HG02970 (cell line): ENCODE measurements at regions not wholly inside any gene's neighbourhood (a gene's known extent, or its start where the extent isn't known, plus 50 kb on each side); places are given as distances from the start of the nearest gene placed in this dataset.

Experiments used
- ATAC-seq: cut with Tn5 transposase; IDR thresholded peaks from one replicate; pipeline ENCODE4 v1.9.1; 2021; ENCODE audit warnings: mild to moderate bottlenecking, moderate library complexity, moderate number of reproducible peaks; ENCODE audit not compliant: unreplicated experiment, low FRiP score

DNA sequence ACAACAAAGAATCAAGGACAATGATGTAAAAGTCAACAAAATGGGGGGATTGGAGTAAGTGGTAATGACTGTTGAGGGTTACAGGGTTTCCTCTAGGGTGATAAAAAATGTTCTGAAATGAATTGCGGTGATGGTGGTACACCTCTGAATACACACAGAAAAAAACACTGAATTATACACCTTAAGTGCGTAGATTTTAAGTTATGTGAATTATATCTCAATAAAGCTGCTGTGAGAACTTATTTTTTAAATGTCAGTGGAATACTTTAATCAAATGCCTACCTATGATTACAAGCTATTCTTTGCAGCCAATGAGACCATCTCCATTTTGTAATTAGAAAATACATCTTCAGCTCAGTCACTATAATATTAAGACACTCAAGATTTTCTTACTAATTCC is 53.5 kb downstream of the ZNF608 start:
- ATAC-seq, result no peak

DNA sequence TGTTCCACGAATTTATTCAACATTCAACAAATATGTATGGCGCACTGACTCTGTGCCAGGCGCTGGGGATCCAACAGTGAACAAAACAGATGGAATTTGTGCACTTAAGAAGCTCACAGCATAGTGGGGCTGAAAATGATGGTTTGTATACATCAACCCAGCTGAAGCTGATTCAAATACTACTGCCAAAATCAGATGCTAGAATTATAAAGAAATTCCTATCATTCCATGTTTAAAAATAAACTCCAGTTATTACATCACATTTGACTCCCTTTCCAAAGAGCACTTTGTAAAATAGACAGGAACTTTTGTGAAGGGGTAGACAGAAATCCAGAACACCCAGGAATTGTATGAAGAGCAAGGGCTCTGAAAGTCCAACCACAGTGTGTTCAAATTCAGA is 54.1 kb downstream of the ZNF608 start:
- ATAC-seq, result no peak

DNA sequence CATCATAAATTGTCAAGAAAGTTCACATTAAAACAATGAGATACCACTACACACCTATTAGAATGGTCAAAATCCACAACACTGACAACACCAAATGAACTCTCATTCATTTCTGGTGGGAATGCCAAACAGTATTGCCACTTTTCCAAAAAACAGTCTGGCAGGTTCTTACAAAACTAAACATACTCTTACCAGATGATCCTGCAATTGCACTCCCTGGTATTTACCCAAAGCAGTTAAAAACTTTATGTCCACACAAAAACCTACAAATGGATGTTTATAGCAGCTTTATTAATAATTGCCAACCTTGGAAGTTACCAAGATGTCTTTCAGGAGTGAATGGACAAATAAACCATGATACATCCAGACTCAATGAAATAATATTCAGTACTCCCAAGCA is 56.8 kb downstream of the ZNF608 start:
- no peak for ATAC-seq

DNA sequence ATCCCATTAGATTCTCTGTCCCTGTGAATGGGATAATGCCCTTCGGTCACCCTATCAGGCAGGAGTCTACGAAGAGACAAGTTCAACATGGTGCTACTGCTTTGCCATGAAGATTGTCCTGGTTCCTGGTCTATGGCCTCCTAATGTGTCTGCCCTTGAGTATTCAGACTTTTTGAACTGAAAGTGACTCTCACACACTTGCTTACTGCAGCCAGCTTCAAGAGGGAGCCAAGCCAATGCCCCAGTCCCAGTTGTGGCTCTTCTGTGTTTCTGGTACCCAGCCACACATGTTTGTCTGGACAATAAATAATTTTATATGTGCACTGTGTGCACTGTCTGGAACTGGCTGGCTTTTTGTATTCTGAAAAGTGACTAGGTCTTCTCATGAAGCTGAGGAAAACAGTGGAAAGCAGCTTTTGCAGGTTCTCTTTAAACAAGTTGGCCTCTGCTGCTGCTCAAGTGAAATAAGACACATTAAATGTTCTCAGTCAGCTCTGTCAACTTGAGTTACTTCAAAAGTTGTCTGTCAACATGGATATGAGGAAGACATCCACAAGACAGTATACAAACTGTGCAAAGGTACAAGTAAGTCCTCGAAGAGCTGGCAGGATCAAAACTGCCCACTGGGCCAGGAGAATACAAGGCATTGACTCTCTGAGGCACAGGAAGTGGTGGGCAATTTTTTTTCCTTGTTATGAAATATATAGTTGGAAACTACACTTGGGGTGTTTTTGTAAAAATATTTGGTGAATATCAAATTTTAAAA is 60.0 kb downstream of the ZNF608 start:
- no peak for ATAC-seq

DNA sequence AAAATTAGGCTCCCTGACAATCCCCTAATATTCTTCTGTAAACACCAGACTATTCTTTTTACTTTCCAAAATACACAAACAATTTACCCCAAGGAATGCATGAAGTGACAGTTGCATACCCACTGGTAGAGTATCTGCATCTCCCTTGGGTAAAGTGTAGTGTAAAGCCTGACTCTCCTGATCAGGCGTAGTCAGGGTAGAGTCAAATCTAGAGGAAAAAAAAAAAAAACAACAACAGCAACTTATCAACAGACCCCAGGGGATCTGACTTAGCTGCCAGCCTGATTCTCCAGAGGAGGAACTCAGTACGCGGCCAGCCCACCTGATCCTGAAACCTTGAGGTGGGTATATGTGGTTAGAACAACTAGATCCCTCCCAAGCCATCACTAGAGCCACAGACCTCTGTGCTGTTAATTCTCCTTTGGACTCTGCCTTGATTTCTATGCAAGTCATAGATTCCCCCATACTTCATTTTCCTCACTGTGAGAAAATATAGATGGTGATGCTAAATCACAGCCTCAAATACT is 61.0 kb downstream of the ZNF608 start:
- no peak for ATAC-seq

DNA sequence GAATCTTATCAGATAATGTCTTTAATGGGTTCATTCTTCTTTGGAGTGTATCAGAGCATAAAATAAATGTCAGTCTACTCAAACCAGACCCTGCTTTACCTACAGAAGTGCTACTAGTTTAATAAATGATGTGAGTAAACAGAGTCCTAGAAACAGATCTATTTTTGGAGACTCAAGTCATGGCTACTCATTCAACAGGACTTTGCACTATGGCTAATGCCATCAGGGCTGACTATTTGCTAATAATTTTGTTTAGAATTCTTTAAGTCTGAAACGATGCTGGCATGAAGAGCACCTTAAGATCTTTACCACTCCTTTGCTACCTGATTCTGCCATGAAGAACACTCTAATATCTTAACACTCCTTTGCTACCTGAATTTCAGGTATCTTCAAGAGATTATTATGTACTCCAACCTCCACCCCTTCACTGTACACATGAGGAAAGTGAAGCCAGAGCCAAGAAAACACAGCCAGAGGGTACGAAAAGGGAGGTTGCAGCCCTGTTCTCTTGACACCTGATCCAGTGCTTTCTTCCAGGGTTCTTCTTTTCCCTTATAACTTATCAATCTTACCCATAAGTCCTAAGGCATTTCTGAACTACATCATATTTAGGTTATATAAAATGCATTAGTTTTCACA is 62.4 kb downstream of the ZNF608 start:
- ATAC-seq, result no peak

DNA sequence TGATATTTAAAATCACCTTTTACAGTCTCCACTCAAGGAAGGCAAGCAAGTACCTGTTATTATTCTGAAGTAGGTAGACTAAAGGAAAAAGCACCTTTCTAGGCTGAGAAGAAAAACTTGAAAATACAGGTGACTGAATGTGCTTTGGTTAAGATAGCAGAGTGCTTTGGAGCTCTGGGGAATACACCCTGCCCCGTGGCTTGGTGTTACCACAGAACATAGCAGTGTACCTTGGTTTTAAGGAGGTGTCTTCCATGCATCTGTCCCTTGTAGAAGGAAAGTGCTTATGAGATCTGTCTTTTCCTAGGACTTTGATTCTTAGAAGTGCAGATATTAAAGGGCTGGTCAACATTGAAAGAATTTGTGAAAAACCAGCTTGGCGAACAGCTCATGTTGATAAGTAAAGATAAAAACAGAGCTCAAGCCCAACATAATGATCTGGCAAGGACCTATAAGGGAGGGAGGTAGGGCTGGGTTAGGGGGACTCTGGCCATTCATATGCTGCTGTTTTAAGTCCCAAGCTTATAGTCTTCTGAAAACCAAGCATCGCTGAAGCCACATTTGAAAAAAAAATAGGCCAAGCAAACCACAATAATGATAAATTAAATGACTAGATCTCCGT is 66.8 kb downstream of the ZNF608 start:
- no peak for ATAC-seq

DNA sequence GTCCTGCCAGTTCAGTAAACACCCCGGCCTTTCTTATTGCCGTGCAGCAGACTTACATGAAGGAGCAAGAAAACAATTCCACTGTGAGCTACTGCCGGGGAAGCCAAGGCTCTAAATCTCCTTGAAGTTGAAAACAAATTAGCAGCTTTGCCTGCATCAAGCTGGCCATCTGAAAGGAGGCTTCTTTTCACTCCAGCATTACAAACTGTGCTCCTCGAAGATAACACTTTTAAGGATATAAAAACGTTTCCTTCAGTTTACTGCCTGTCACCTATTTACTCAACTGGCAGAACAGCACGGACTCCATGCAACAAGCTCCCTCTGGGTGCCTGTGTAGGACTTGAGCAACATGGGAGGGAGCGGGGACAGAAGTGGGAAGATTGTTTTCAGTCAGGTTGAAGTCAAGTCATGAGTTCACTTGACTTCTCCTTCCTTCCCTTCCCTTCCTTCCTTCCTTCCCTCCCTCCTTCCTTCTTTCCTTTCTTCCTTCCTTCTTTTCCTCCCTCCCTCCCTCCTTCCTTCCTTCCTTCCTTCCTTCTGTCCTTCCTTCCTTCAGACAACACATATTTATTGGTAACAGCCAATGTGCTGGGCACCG is 67.4 kb downstream of the ZNF608 start:
- ATAC-seq, result no peak

DNA sequence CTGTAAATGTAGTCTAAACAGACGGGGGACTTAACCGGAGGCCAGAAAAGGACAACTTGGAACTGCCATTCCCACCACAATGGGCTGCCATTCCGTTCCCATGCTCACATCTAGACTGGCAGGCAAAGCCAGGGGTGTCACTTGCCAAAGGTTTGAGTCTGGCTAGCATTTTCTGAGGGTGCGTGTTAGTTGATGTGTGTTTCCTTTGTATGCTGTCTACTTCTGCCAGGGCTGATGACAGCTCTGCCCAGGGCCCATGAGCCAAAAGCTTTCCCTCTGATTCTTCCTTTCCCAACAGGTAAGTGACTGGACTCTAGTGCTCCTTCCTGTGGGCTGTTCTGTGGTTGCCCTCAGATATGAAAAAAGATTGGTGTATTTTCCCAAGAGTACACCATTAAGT is 68.0 kb downstream of the ZNF608 start:
- no peak for ATAC-seq

DNA sequence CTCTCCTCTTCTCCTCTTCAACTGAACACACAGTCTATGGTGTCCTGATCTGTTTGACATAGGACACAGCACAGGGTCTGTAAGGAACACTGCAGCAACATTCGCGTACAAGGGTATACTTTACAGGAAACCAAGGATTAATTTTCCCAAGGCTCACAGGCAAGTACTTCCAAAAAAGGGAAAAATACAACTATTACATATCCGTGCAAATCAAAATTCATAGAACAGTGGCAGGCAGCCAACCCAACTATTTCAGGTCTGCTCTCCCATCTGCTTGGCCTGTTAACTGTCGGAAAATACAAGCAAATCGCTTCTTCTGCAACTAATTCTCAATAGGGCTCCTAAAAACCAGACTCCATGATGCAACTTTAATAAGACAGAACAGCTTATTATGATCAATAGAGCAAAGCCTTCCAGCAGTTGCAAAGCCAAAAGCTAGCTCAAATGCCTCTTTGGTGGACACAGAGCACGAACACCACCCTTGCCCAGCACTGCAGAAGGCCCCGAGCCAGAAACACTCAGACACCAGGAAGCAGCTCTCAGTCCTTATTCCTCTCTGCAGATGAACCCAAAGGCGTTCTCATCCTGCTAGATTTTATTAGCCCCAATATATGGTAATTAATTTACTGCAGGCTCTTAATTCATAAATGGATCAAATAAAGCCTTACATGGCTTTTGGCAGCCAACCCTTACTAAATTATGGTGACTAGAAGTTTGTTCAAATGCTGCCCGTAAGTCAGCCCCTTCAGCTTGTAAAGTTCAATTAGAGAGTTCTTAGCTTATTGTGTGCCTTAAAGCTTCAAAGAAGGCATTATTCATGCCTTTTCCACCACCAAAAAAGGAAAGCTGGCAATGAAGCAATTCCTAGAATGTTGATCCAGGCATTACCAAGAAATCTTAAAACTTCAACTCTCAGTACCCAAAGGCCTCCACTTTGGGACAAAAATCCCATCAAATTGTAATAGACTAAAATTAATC is 68.8 kb downstream of the ZNF608 start:
- no peak for ATAC-seq

DNA sequence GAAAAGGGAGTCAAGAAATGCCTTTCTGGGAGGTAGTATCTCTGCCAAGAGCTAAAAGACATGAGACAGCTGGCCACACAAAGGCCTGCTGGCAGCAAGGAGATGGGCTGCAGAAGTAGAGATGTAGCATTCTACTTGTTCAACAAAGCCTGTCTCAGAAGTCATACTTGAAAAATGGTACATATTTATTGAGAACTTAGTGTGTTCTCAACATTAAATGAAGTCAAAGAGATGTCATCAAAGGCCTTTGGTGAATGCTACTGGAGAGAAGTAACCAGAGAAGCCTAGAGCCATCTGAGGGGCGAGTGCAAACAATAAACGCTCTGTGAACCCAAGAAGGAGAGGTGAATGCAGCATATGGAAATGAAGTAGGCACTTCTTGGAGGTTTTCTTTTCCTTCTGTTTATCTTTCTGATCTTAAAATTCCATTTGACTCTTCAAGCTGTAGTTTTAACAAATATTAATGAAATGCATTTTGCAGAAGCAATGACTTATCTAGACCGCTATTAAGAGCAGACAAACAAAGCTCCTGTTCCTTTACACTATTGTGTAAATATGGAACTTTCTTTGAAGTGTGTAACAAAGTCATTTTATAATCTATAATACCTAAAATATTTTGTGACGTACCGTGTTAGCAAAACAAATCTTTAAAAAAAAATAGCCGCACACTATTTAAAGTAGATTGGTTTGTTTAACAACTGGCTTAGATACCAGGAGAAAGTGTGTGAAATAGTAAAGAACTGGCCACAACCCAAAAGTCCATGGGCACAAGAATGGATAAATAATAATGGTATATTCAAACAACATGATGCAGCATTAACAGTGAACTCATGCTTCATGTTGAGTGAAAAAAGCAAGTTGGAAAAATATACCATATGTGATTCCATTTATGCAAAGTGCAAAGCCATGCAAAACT is 70.2 kb downstream of the ZNF608 start:
- ATAC-seq, result no peak

DNA sequence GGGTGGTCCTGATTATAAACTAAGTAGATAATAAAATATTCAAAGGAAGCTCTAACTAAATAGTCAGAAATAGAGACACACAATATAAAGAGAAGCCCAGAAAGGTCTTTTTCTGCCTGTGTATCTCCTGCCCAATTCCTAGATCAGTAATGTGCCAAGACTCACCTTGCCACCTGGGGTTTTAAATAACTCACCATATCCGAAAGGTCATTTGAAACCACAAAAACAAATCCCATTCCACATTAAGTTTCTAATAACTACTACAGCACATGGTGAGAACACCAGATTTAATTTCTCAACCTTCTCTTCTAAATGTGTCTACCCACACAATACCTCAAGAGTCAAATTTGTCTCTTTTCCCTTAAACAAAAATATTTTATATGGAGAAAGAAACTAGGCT is 75.2 kb downstream of the ZNF608 start:
- no peak for ATAC-seq

DNA sequence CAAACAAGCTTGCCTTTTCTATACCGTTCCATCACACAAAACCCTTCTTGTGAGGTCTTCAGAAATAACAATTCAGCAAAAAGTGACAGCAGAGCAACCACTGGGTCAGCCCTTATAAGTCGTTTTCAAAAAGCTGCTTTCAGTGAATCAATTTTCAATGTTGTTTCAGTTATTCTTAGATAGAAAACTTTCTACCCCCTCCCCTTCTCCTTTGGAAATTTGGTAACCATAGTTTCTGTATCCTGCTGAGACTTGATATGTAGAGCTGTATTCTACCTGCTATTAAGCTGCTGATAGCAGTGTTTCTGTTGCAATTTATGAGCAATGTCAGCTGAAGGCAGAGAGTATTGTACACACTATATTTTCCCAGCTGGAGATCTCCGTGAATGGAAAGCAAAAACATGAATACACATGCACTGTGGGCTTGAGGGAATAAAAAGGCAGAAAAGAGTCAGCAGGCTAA is 75.7 kb downstream of the ZNF608 start:
- ATAC-seq, result no peak

DNA sequence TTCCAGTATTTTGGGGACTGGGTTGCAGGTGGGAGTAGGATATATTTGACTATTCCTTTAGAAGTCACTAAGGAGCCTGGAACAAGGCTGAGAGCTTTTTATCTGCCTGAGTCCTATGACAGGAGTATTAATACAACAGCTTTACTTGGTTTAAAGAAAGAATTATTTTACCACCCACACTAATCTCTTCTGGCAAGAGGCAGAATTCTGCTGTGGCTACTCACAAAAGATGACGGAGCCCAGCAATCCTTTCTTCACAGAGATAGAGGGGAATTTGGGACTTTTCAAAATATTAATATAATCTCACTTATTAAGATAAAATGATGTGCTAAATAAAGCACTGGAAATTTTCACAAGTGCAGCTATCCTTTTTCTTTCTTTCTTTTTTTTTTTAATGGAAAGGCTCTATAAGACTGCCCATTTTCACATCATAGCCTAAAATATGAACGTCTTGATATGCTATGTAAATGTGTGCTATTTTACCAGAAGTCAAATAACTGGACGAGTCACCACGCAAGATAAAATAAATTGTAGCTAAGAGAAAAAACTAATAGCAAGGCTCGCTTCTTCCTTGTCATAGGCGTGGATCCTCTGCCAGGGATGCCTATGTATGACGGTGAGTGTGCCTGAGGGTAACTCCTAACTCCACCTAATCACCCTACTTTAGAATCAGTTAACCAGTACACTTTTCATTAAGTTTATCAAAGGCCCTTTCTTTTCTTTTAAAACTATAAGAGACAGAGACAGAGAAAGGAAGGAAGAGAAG is 76.3 kb downstream of the ZNF608 start:
- no peak for ATAC-seq

DNA sequence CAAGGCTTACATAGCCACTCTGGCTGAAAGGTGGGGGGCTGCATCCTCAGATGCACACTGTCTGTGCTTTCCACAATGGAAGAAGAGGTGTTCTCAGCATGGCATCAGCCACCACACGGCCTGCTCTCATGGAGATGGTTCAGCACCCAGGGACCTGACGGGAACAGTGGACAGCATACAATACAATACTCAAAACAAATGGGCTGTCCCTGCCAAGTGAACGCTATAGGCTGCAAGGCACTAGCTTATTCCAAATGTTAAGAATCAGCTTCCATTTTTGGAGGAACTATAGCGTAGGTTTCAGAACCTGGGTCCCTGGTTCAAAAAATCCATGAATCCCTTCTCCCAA is 77.2 kb downstream of the ZNF608 start:
- no peak for ATAC-seq

DNA sequence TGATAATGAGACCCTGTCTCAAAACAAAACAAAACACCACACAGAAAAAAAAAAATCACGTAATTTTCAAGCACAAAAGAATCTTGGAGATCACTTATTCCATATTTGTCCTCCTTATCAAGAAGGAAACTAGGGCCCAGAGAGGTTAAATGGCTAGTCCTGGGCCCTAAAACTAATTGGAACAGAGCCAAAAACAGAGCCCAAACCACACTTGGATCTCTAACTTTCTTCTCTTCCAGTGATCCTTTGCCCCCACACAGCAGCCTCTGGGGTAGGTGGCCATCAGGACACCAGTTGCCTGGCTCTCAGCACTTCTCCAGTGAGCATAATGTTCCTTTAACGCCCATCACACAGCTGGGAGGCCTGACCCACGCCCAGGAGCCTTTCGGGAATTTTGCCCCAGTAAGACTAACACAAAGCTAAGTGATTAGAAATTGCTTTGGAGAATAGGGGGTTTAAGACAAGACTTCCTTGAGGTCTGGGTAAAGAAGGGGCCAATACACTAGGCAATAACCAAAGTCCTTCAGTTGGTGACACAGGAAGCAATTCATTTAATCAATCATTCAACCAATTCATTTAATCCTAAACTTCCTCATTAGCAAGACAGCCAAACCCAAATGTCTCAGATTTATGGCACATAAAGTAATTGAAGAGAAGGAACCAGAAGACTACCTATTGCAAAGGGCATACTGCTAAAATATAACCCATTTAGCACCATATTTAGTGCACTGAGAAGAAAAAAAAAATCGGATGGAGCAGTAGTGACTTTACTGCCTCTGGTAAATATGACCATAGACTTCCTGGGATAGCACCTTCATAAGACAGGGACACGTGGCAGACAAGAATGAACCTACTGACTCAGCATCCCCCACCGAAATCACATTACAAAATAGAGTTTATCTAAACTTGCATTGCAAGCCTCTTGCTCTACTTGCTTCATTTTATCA is 77.8 kb downstream of the ZNF608 start:
- no peak for ATAC-seq

DNA sequence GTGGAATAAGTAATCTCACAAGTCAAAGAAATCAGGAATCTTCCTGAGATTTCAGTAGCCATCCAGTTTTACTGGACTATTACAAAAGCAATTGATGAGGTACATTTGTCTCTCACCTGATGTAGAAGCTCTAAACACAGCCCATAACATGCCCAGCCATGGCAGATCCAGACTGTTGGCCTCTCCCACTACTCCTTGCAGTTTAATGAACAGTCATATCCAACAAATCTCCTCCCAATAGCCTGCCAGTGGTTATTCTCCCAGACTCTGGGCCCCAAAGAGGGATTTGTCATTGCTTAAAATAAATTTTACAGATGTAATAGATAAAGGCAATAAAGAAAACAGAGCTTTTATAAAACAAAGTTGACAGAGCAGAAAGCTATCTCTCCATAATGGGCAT is 80.8 kb downstream of the ZNF608 start:
- ATAC-seq, result no peak
